Ovary (tissue), 3 donors: ENCODE measurements at regions not wholly inside any gene's neighbourhood (a gene's known extent, or its start where the extent isn't known, plus 50 kb on each side); places are given as distances from the start of the nearest gene placed in this dataset.

Experiments used
- CTCF ChIP-seq, 3 donors: fragments of 450-650 bp in 2 of 3; fragments of 200-600 bp in 1 of 3; IDR thresholded peaks; one replicate each; pipeline versions ENCODE4 v1.5.1 to v1.8.0; 2016 to 2022; ENCODE audit warnings: antibody characterized with exemption in 3 of 3, mild to moderate bottlenecking in 1 of 3
- EP300 ChIP-seq: sonication (generic); formaldehyde crosslinking; IDR thresholded peaks from one replicate; pipeline ENCODE4 v1.6.1; 2017; ENCODE audit warnings: antibody characterized with exemption
- POLR2A ChIP-seq: fragments of 450-650 bp; IDR thresholded peaks from one replicate; pipeline ENCODE4 v1.6.1; 2017; ENCODE audit warnings: antibody characterized with exemption, mild to moderate bottlenecking, moderate library complexity
- donor health status: DM: no; HTN: no; CAD: no.

GRCh38 chr1:99106274-99106673 is 101.6 kb upstream of the PLPPR5 start:
- TF ChIP-seq CTCF (IDR thresholded peaks at IDR 0.05) (no peak), POLR2A (no peak), EP300 (no peak)
